ENCODE measurements at regions not wholly inside any gene's neighbourhood (a gene's known extent, or its start where the extent isn't known, plus 50 kb on each side); places are given as distances from the start of the nearest gene placed in this dataset.

GRCh38 chr11:115745066-115745465, 240.9 kb upstream of the CADM1 start:
- TF ChIP-seq POLR2AphosphoS5 (IDR thresholded peaks at IDR 0.05) (no peak), CTCF (IDR thresholded peaks at IDR 0.05) (no peak), EP300 (IDR thresholded peaks at IDR 0.05) (no peak), POLR2A (IDR thresholded peaks at IDR 0.05) (no peak)
